NCI-H82 (cell line): ENCODE measurements at regions not wholly inside any gene's neighbourhood (a gene's known extent, or its start where the extent isn't known, plus 50 kb on each side); places are given as distances from the start of the nearest gene placed in this dataset.
A peak's percentile ranks its signal among the peaks of the same experiment; 100 is the strongest.

Experiments
- DNase-seq: peaks from one replicate; lab custom pipeline; 2025; lab: John Stamatoyannopoulos, UW

GRCh38 chr18:77985526-77986281 lies 736.1 kb downstream of the GALR1 start:
- DNase-seq: peak; percentile 91

- no peak for DNase-seq
Observed at GRCh38 chr18:77990131-77990530, 740.5 kb downstream of the GALR1 start.

- DNase-seq: no peak
Observed at GRCh38 chr18:77990901-77991300, 741.3 kb downstream of the GALR1 start.

- DNase-seq: no peak
Observed at GRCh38 chr18:77992057-77992456, 742.4 kb downstream of the GALR1 start.

DNA sequence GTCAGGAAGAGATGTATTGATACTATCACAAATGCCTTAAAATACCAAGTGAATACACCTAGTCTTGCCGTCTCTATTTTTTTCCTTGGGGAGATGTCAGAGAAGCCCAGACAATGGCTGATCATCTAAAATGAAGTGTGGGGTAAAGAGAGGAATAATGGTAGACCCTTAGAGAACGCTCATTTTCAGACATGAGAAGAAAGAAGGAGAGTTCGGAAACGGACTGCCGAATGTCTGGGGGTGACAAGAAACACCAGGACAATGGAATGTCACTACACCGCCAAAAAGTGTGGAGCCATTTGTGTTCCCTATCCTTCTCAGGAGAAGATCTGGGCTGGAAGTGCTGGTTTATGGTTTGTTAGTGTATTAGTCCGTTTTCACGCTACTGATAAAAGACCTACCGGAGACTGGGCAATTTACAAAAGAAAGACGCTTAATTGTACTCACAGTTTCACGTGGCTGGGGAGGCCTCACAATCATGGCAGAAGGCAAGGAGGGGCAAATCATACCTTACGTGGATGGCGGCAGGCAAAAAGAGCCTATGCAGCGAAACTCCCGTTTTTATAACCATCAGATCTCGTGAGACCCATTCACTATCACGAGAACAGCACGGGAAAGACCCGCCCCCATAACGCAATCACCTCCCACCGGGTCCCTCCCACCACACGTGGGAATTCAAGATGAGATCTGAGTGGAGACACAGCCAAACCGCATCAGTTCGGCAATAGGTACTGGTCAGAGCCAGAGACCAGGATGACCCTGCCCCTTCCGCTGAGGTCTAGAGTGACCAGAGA lies 743.7 kb downstream of the GALR1 start:
- DNase-seq: no peak

DNA sequence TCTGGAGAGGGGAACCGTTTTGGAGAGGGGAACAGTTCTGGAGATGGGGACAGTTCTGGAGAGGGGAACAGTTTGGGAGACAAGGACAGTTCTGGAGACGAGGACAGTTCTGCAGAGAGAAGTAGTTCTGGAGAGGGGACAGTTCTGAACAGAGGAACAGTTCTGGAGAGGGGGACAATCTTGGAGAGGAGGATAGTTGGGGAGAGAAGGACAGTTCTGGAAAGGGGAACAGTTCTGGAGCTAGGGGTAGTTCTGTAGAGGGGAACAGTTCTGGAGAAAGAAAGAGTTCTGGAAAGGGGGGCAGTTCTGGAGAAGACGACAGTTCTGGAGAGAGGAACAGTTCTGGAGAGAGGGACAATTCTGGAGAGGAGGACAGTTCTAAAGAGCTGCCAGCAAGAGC lies 745.9 kb downstream of the GALR1 start:
- no peak for DNase-seq

- DNase-seq: no peak
Observed at GRCh38 chr18:77996737-77997136, 747.1 kb downstream of the GALR1 start.

DNA sequence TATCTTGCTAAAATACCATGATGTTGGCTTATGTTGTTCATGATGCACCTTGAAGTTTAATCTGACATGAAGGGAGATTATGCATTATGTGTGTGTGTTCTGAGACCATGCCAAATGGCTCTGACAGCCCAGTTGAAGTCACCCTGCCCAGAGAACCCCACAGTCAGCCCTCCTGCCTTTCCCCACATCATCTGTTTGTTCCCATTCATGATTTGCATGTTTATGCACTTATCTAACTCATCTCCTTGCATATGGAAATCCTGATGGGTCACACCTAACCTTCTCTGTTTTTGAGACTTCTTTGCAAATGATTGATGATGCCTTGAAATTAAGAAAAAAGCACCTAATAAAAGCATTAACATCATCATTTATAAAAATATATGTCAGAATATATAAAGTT lies 752.2 kb downstream of the GALR1 start:
- DNase-seq: no peak

GRCh38 chr18:78006006-78006773 lies 756.5 kb downstream of the GALR1 start:
- DNase-seq: no peak

DNA sequence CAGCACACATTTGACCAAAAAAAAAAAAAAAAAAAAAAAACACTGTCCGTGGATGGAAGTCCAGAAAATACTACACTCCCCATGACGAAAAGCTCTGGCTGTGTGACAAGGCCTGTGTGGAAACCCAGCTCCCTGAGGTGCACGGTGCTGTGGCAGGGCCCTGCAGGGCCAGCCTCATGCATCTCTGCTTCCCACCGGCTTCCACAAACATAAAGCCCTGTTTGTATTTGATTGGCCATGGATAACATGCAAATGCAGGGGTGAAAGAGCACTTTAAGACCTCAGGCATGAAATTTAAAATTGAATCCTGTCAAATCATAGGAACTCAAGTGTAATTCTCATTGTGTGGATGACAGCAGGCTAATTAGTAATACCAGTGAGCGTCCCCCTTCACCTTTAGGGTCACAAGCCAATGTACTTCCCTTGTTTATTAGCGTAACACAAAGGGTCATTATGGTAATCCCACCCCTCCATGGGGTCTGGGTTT lies 757.2 kb downstream of the GALR1 start:
- no peak for DNase-seq

- no peak for DNase-seq
Observed at GRCh38 chr18:78010363-78010762, 760.7 kb downstream of the GALR1 start.

GRCh38 chr18:78017869-78018268 lies 768.2 kb downstream of the GALR1 start:
- DNase-seq: no peak

DNA sequence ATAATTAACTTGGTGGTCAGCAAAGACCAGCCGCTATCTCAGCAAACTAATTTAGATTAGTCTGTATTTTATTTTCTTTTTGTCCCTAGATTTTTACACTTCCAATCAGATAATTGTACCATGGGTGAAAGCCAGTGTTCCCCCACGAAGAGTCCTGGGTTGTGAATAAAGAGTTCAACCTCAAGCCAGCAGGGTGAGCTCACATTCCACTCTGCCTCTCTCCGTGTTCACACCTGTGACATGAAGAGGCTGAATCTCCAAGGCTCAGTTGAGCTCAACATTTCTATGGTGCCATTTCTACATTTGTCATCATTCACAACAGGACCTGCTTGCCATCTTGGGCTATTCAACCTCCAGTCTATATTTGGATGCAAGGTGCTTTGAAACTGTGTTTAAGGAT lies 771.5 kb downstream of the GALR1 start:
- DNase-seq: no peak

DNA sequence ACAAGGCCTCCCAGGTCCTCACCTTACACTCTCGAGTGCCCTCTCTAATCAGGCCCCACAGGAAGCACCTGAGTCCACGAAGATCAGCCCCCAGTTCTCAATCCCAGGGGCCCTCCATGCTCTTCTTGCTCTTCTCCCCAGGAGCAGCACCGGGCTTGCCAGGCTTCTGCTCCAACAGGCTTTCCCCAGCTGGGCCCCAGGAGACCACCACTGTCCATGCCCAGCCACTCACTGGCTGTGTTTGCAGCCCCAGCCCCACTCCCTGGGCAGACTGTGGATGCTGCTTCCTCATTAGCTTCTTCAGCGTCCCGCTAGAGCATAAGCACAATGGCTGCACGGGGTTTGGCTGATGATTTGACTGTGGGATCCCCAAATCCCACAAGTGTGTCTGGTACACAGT lies 781.9 kb downstream of the GALR1 start:
- DNase-seq: no peak

DNA sequence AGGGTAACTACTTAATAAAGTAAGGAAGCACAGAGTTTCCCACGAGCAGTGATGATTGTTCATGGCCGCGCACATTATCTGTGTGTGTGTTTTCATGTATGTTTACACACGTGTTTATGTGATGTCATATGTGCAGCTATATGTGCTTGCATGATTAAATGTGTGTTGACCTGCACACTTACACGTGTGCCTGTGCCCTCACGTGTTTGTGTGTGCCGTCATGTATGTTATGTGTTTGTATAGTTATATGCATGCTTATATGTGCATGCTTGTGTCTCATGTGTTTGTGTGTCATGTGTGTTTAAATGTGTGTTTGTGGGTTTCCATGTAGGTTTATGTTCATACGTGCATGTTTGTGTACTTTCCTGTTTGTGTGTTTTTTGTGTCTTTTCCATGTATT lies 782.3 kb downstream of the GALR1 start:
- DNase-seq: no peak

DNA sequence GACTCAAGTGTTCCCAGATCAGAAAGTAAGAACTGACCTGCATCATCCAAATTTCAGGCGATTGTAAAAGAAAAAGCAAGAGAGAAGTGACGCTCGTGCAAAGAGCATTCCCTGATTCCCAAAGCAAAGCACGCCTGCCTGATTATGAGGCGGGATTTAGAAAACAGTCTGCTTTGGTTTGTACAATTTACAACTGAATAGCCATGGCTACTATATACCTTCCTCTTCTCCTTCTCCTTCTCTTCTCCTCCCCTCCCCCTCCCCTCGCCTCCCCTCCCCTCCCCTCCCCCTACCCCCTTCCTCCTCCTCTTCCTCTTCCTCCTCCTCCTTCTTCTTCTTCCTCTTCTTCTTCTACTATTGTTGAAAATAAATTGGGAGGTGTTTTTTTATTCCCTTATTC lies 782.9 kb downstream of the GALR1 start:
- DNase-seq: no peak

DNA sequence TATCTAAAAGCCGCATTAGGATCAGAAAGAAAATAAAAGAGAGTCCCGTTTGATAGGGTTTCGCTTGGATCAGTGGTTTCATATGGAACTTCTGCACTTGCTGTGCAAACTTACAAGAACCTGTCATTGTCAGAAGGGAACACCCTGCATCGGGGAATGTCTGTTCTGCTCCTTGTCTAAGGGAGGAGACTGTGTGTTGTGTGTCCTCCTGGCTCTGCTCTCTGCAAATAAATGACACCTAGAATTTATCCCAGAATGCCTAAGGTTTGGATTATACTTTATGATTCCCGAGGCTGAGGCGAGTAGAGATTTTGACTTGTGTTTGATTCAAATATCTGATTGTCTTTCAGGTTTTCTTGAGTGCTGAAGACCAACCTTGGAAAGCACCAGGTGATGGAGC lies 785.1 kb downstream of the GALR1 start:
- no peak for DNase-seq

DNA sequence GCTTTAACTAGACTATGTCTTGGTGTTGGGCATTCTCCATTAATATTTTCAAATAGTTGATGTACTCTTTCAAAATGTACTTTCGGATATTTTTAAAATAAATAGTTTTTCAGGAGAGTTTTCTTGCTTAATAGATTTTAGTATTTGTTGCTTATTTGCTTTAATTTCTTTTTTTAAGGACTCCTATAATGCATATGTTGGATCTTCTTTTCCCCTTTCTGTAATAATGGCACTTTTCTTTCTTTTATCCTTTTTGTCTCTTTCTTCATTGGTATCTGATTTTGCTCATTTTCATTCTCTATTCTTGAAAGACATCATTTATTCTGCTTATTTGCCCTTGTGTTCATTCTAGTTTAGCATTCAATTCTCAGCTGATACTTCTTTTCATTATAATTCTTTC lies 791.6 kb downstream of the GALR1 start:
- no peak for DNase-seq

DNA sequence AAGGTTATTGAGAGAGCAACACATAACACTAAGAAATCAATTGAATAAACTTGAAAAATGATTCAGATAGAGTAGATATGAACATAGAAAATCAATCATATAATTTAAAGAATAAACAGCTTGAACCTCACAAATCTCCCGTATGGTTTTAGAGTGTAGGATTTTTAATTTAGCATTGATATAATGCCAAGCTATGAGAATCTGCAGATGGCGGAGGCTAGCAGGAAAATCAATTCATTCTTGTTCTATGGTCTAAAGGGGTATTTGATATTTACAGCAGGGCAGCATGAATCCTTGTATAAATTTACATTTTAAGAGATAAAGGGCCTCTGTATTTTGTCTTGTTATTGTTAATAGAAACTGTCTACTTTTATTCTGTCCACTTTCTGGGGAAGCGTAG lies 797.0 kb downstream of the GALR1 start:
- DNase-seq: no peak

DNA sequence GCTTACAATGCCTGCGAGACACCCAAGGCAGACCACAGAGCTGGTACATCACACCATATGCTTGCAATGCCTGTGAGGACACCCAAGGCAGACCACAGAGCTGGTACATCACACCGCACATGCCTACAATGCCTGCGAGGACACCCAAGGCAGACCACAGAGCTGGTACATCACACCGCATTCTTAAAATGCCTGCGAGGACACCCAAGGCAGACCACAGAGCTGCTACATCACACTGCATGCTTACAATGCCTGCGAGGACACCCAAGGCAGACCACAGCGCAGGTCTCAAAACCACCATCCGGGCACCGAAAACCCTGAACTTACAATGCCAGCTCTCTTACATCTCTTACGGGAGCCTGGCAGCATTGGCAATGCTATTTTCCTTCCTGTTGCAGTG lies 799.6 kb downstream of the GALR1 start:
- DNase-seq: no peak

- DNase-seq: no peak
Observed at GRCh38 chr18:78054801-78055200, 805.2 kb downstream of the GALR1 start.

DNA sequence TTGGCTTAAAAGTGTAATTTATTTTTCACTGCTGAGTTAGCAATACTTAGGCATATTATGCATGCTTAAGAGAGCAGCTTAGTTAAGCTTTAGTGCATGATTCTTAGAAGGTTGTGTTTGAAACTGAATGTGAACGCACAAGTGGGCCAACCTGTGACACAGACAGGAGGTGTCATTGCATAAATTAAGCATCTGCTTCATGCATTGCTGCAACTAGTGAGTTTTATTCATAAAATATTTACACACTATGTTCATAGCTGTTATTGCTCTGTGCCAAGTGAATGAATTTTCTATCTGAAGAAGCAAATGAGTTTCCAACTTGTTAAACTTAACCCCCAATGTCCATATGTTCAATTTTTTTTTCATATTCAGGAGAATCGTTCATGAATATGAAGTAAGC lies 806.4 kb downstream of the GALR1 start:
- DNase-seq: no peak
